GM23248 (cell line): ENCODE measurements at regions not wholly inside any gene's neighbourhood (a gene's known extent, or its start where the extent isn't known, plus 50 kb on each side); places are given as distances from the start of the nearest gene placed in this dataset.
A peak's percentile ranks its signal among the peaks of the same experiment; 100 is the strongest.

Experiments
- DNase-seq: peaks from one replicate; pipeline ENCODE4 v3.0.0-alpha.2; 2015
- H2AFZ ChIP-seq: fragments of 200-600 bp; sonication (generic); 2 replicates; pipeline ENCODE4 v1.6.1; 2016; ENCODE audit warnings: antibody characterized with exemption
- H3F3A ChIP-seq: fragments of 200-600 bp; sonication (generic); 2 replicates; pipeline ENCODE4 v1.6.1; 2016; ENCODE audit warnings: mild to moderate bottlenecking, antibody characterized with exemption, mixed run types; ENCODE audit not compliant: insufficient read depth
- H3K27ac ChIP-seq: fragments of 200-600 bp; sonication (generic); 2 replicates; pipeline ENCODE4 v1.5.1; 2016; ENCODE audit warnings: mild to moderate bottlenecking
- H3K27me3 ChIP-seq: fragments of 200-600 bp; sonication (generic); replicated peaks from 2 replicates; pipeline ENCODE4 v1.6.1; 2016; ENCODE audit warnings: mild to moderate bottlenecking; ENCODE audit not compliant: insufficient read depth
- H3K36me3 ChIP-seq: fragments of 200-600 bp; sonication (generic); 2 replicates; pipeline ENCODE4 v1.6.1; 2016; ENCODE audit warnings: low read depth, mild to moderate bottlenecking
- H3K4me1 ChIP-seq: fragments of 200-600 bp; sonication (generic); 2 replicates; pipeline ENCODE4 v1.6.1; 2016; ENCODE audit warnings: mild to moderate bottlenecking; ENCODE audit not compliant: insufficient read depth
- H3K4me2 ChIP-seq: fragments of 200-600 bp; sonication (generic); one replicate; pipeline ENCODE4 v1.6.1; 2016; ENCODE audit warnings: mild to moderate bottlenecking; ENCODE audit not compliant: unreplicated experiment
- H3K4me3 ChIP-seq: fragments of 200-600 bp; sonication (generic); 2 replicates; pipeline ENCODE4 v1.5.1; 2016; ENCODE audit warnings: mild to moderate bottlenecking
- H3K79me2 ChIP-seq: fragments of 200-600 bp; sonication (generic); 2 replicates; pipeline ENCODE4 v1.6.1; 2016; ENCODE audit warnings: mild to moderate bottlenecking; ENCODE audit not compliant: insufficient read depth
- H3K9ac ChIP-seq: fragments of 200-600 bp; sonication (generic); 2 replicates; pipeline ENCODE4 v1.6.1; 2016; ENCODE audit warnings: mild to moderate bottlenecking
- H3K9me2 ChIP-seq: fragments of 200-600 bp; sonication (generic); 2 replicates; pipeline ENCODE4 v1.6.1; 2016; ENCODE audit warnings: mixed run types, mild to moderate bottlenecking, moderate library complexity; ENCODE audit not compliant: insufficient read depth
- H3K9me3 ChIP-seq: fragments of 200-600 bp; sonication (generic); one replicate; pipeline ENCODE4 v1.6.1; 2017; ENCODE audit warnings: low read depth
- H4K20me1 ChIP-seq: fragments of 200-600 bp; sonication (generic); 2 replicates; pipeline ENCODE4 v1.6.0; 2016; ENCODE audit not compliant: insufficient read depth
- EZH2 ChIP-seq: fragments of 200-600 bp; sonication (generic); IDR thresholded peaks from 2 replicates; pipeline ENCODE4 v1.6.1; 2018; ENCODE audit warnings: antibody characterized with exemption, mild to moderate bottlenecking; ENCODE audit not compliant: insufficient read depth, poor library complexity, severe bottlenecking
- EZH2phosphoT487 ChIP-seq: fragments of 200-600 bp; sonication (generic); IDR thresholded peaks from 2 replicates; pipeline ENCODE4 v1.6.1; 2018; ENCODE audit warnings: antibody characterized with exemption, moderate library complexity, mild to moderate bottlenecking, low read depth; ENCODE audit not compliant: insufficient read depth
- WGBS, 2 experiments: methylation state at CpG; one replicate each; pipeline ENCODE4 v1.1.6; 2015 to 2017; ENCODE audit warnings: low lambda C conversion rate in 2 of 2, low coverage in 1 of 2; ENCODE audit errors: missing lambda C conversion rate in 2 of 2; 5-methylcytosine and 5-hydroxymethylcytosine counted together
- in situ Hi-C: fragments of 300-500 bp; cut with MboI; formaldehyde crosslinking; loops from 2 replicates; pipeline ENCODE4 v1.15.0; 2020

DNA sequence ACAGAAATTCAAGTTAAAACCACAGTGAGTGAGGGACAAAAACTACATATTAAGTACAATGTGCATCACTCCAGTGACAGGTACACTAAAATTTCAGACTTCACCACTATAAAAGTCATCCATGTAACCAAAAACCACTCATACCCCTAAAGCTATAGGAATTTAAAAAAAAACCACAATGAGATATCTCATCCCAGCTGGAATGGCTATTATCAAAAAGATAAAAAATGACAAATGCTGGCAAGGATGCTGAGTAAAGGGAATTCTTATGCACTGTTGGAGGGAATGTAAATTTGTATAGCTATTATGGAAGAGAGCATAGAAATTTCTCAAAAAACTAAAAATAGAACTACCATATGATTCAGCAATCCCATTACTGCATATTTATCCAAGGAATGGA, 171.1 kb downstream of the HHIP start:
- H2AFZ ChIP-seq = no peak overlapping the region
- H3K27me3 ChIP-seq = peaks cover 13% of the 10 kb centered on the region
- 0 out of 2 replicates have a peak, but pooled peaks cover 10% of the 10 kb centered on the region for H3K4me1 ChIP-seq
- no peak for DNase-seq
- no peak overlapping the region for H3K4me2 ChIP-seq
- H4K20me1 ChIP-seq = no peaks in the 10 kb centered on the region
- in situ Hi-C loops = no loop called here
- no peaks in the 10 kb centered on the region for H3K36me3 ChIP-seq
- H3K27ac ChIP-seq = no peak overlapping the region
- H3K79me2 ChIP-seq = no peaks in the 10 kb centered on the region
- H3K9me3 ChIP-seq = no peaks in the 10 kb centered on the region
- peaks cover 13% of the 10 kb centered on the region; the same call in 1 of the 2 replicates for H3F3A ChIP-seq
- no peak overlapping the region for H3K9ac ChIP-seq
- no peaks in the 10 kb centered on the region for H3K9me2 ChIP-seq
- TF ChIP-seq EZH2phosphoT487 (no peak), EZH2 (no peak)
- H3K4me3 ChIP-seq = no peak overlapping the region

DNA sequence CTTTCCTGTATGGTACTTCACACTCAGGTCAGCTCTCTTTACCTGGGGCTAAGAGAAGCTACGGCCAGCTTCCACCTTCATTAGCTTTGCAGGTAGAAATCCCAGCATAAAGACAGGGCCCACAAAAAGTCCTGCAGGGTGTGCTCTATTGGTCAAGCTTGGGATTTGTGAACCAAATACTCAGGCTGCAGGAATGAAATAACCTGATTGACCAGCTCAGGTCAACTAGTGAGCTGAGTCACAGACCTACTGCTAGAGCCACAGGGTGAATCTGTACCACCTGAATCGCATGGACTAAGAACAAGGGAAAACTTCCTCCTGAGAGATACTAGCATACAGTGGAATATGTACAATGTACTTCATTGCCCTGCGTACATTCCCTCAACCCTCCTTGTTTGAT, 172.2 kb downstream of the HHIP start:
- H3K9me2 ChIP-seq = no peaks in the 10 kb centered on the region
- H3K36me3 ChIP-seq = no peaks in the 10 kb centered on the region
- WGBS, 2 experiments = 54 to 58% methylated on average over 3 of the region's 3 CpGs
- peaks cover 13% of the 10 kb centered on the region for H3K27me3 ChIP-seq
- in situ Hi-C loops = no loop called here
- no peak overlapping the region for H3K4me3 ChIP-seq
- H3K9ac ChIP-seq = no peak overlapping the region
- no peaks in the 10 kb centered on the region for H3K79me2 ChIP-seq
- DNase-seq = no peak
- no peaks in the 10 kb centered on the region for H4K20me1 ChIP-seq
- H3K9me3 ChIP-seq = no peaks in the 10 kb centered on the region
- no peak overlapping the region for H3K27ac ChIP-seq
- H2AFZ ChIP-seq = no peak overlapping the region
- H3F3A ChIP-seq = peaks cover 13% of the 10 kb centered on the region; the same call in 1 of the 2 replicates
- TF ChIP-seq EZH2 (no peak), EZH2phosphoT487 (no peak)
- 0 out of 2 replicates have a peak, but pooled peaks cover 10% of the 10 kb centered on the region for H3K4me1 ChIP-seq
- no peak overlapping the region for H3K4me2 ChIP-seq

- H3K9ac ChIP-seq = no peak overlapping the region
- H3K4me1 ChIP-seq = 0 out of 2 replicates have a peak, but pooled peaks cover 10% of the 10 kb centered on the region
- peaks cover 13% of the 10 kb centered on the region; the same call in 1 of the 2 replicates for H3F3A ChIP-seq
- H3K4me2 ChIP-seq = peak overlapping the region; percentile 18
- no peak overlapping the region for H3K27ac ChIP-seq
- no peaks in the 10 kb centered on the region for H3K36me3 ChIP-seq
- in situ Hi-C loops = no loop called here
- no peaks in the 10 kb centered on the region for H3K79me2 ChIP-seq
- peak; percentile 5 for DNase-seq
- H3K27me3 ChIP-seq = peaks cover 13% of the 10 kb centered on the region
- 18 to 30% methylated on average over 3 of the region's 3 CpGs for WGBS, 2 experiments
- H3K4me3 ChIP-seq = no peak overlapping the region
- H4K20me1 ChIP-seq = no peaks in the 10 kb centered on the region
- no peak overlapping the region for H2AFZ ChIP-seq
- no peak for TF ChIP-seq EZH2
- TF ChIP-seq EZH2phosphoT487 = no peak
- H3K9me3 ChIP-seq = no peaks in the 10 kb centered on the region
- H3K9me2 ChIP-seq = no peaks in the 10 kb centered on the region
Measured at GRCh38 chr4:144819591-144819990, 173.6 kb downstream of the HHIP start.

DNA sequence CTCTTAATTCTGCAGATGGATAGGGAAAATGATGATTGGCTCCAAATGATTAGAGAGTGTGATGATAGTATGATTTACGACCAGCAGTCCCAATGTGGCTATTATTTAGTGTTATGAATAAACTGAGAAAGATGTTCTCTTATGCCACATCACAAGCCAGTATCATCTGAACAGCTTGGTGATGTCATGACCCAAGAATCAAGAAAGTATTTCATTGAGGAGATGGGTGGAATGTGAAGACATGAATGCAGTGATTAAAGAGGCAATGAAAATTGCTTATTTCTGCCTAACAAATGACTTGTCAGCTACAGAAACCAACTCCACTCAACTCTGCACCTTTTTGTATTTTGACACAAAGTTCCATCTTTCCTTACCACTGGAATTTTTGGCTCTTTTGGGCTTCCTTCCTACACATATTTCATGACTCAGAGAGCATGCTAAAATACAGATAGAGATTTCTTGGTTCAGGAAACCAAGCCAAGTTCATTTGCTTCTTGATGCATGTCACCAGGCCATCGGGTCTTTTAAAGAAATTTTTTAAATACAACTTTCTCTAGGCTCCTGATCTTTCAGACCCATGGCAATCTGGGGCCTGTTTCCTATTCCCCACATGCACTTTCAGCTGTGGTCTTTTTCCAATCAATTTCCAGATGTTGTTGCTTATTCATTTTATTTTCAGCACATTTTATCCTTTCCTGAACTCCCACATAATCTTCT, 174.2 kb downstream of the HHIP start:
- 0 to 2% methylated on average over 2 of the region's 2 CpGs for WGBS, 2 experiments
- Histone ChIP-seq H3K9me3 (no peaks in the 10 kb centered on the region), H3F3A (peaks cover 13% of the 10 kb centered on the region; the same call in 1 of the 2 replicates), H3K27me3 (peaks cover 8% of the 10 kb centered on the region), H4K20me1 (no peaks in the 10 kb centered on the region), H3K36me3 (no peaks in the 10 kb centered on the region), H3K4me2 (peak overlapping the region; percentile 18), H3K9me2 (no peaks in the 10 kb centered on the region), H3K4me3 (no peak overlapping the region), H3K79me2 (no peaks in the 10 kb centered on the region), H3K27ac (no peak overlapping the region), H3K9ac (no peak overlapping the region), H3K4me1 (0 out of 2 replicates have a peak, but pooled peaks cover 10% of the 10 kb centered on the region), H2AFZ (no peak overlapping the region)
- in situ Hi-C loops = no loop called here
- TF ChIP-seq EZH2phosphoT487 (0 out of 2 replicates have a peak, but pooled peaks have one; percentile 75), EZH2 (no peak)
- DNase-seq = peak; percentile 56
